Suprapubic skin (tissue), 4 donors: ENCODE measurements at regions not wholly inside any gene's neighbourhood (a gene's known extent, or its start where the extent isn't known, plus 50 kb on each side); places are given as distances from the start of the nearest gene placed in this dataset.

Experiments
- DNase-seq, 2 donors: peaks; one replicate each; pipeline ENCODE4 v3.0.0-alpha.2; 2019; ENCODE audit warnings: low spot score in 2 of 2
- H3K27ac ChIP-seq: fragments of 200-600 bp; sonication (generic); one replicate; pipeline ENCODE4 v1.5.1; 2019
- H3K27me3 ChIP-seq: fragments of 200-600 bp; sonication (generic); one replicate; pipeline ENCODE4 v1.5.1; 2019
- H3K36me3 ChIP-seq: fragments of 200-600 bp; sonication (generic); one replicate; pipeline ENCODE4 v1.5.1; 2019
- H3K4me1 ChIP-seq: fragments of 200-600 bp; sonication (generic); one replicate; pipeline ENCODE4 v1.5.1; 2019
- H3K4me3 ChIP-seq: fragments of 200-600 bp; sonication (generic); one replicate; pipeline ENCODE4 v1.5.1; 2019; ENCODE audit warnings: mild to moderate bottlenecking
- H3K9me3 ChIP-seq: fragments of 200-600 bp; sonication (generic); one replicate; pipeline ENCODE4 v1.5.1; 2019
- CTCF ChIP-seq, 2 donors: fragments of 200-600 bp in 1 of 2; fragments of 450-650 bp in 1 of 2; sonication (generic) in 1 of 2; IDR thresholded peaks; one replicate each; pipeline ENCODE4 v1.5.1; 2016 to 2019; ENCODE audit warnings: antibody characterized with exemption in 2 of 2, mild to moderate bottlenecking in 1 of 2, moderate library complexity in 1 of 2
- EP300 ChIP-seq: sonication (generic); formaldehyde crosslinking; IDR thresholded peaks from one replicate; pipeline ENCODE4 v1.6.1; 2017; ENCODE audit warnings: antibody characterized with exemption
- POLR2A ChIP-seq, 2 donors: fragments of 450-650 bp; IDR thresholded peaks; one replicate each; pipeline ENCODE4 v1.6.1; 2017; ENCODE audit warnings: antibody characterized with exemption in 2 of 2, mild to moderate bottlenecking in 2 of 2, moderate library complexity in 2 of 2
- POLR2AphosphoS5 ChIP-seq, 3 donors: sonication (generic); formaldehyde crosslinking; IDR thresholded peaks; one replicate each; pipeline ENCODE4 v1.6.1; 2017; ENCODE audit warnings: antibody characterized with exemption in 3 of 3
- WGBS: methylation state at CpG from one replicate; pipeline ENCODE4 v1.1.5; 2018; 5-methylcytosine and 5-hydroxymethylcytosine counted together

GRCh38 chr5:4216142-4216541, 620.5 kb downstream of the IRX1 start:
- no peak overlapping the region for H3K27ac ChIP-seq
- no peaks in the 10 kb centered on the region for H3K9me3 ChIP-seq
- 85% methylated on average over 3 of the region's 3 CpGs for WGBS
- TF ChIP-seq CTCF (IDR thresholded peaks at IDR 0.05), result no peak
- no peak for TF ChIP-seq POLR2A (IDR thresholded peaks at IDR 0.05)
- H3K36me3 ChIP-seq, result no peaks in the 10 kb centered on the region
- DNase-seq, result no peak
- H3K27me3 ChIP-seq, result no peaks in the 10 kb centered on the region
- H3K4me3 ChIP-seq, result no peak overlapping the region
- no peaks in the 10 kb centered on the region for H3K4me1 ChIP-seq

- Histone ChIP-seq H3K27me3 (no peaks in the 10 kb centered on the region), H3K4me3 (no peak overlapping the region), H3K9me3 (no peaks in the 10 kb centered on the region), H3K4me1 (no peaks in the 10 kb centered on the region), H3K36me3 (no peaks in the 10 kb centered on the region), H3K27ac (no peak overlapping the region)
- 95% methylated on average over 7 of the region's 7 CpGs for WGBS
- TF ChIP-seq CTCF (IDR thresholded peaks at IDR 0.05), result no peak
- no peak for TF ChIP-seq POLR2A (IDR thresholded peaks at IDR 0.05)
- no peak for TF ChIP-seq POLR2AphosphoS5 (IDR thresholded peaks at IDR 0.05)
- TF ChIP-seq EP300, result no peak
- no peak for DNase-seq
Measured at GRCh38 chr5:4220016-4220415, 624.4 kb downstream of the IRX1 start.

DNA sequence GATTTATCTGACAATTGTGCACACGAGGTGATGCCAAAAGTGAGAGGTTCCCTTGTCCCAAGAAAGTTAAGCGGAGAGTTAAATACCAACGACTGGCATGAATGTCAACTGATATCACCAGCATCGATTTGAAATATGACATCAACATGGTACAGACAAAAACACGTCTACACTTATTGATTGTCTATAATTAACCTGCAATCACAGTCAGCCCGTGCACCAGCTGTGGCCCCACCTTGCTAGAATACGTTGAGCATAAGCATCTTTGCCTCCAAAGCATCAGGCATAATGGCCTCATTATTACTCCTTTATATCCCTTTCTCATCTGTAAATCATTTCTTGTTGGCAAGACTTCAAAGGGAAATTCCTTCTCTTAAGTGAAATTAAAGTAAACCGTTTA, 625.4 kb downstream of the IRX1 start:
- Histone ChIP-seq H3K4me1 (no peaks in the 10 kb centered on the region), H3K36me3 (no peaks in the 10 kb centered on the region), H3K27me3 (no peaks in the 10 kb centered on the region), H3K27ac (no peak overlapping the region), H3K9me3 (no peaks in the 10 kb centered on the region), H3K4me3 (no peak overlapping the region)
- WGBS, result 42% methylated on average over 8 of the region's 8 CpGs
- no peak for DNase-seq
- no peak for TF ChIP-seq EP300

DNA sequence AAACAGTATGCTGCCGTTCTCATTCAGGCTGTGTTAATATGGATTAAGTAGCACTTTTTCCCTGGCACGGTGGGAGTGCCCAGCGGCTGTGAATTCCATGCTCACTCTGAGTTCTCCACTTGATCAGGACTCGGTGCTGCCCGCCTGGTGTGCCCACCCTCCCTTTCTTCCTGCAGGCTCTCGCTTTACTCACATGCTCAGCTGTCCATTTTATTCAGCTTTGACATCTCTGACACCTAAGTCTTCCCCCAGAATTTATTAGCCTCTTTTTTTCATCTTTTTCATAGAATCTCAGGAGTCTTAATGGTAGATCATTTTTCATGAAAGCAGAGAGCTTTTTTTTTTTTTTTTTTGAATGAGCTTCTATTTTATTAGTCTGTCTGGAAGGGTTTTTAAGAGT, 626.5 kb downstream of the IRX1 start:
- H3K27ac ChIP-seq, result no peak overlapping the region
- no peaks in the 10 kb centered on the region for H3K27me3 ChIP-seq
- WGBS, result 72% methylated on average over 6 of the region's 6 CpGs

GRCh38 chr5:4222821-4223220, 627.2 kb downstream of the IRX1 start:
- Histone ChIP-seq H3K9me3 (no peaks in the 10 kb centered on the region), H3K27ac (no peak overlapping the region), H3K4me1 (no peaks in the 10 kb centered on the region), H3K36me3 (no peaks in the 10 kb centered on the region), H3K27me3 (no peaks in the 10 kb centered on the region), H3K4me3 (no peak overlapping the region)
- 86% methylated on average over 15 of the region's 15 CpGs for WGBS
- no peak for DNase-seq
- TF ChIP-seq POLR2A (IDR thresholded peaks at IDR 0.05) (no peak), CTCF (IDR thresholded peaks at IDR 0.05) (no peak), EP300 (no peak), POLR2AphosphoS5 (IDR thresholded peaks at IDR 0.05) (no peak)

More for the DNA sequence above, 626.5 kb downstream of the IRX1 start:
- no peak for TF ChIP-seq EP300
- TF ChIP-seq CTCF (IDR thresholded peaks at IDR 0.05), result no peak
- TF ChIP-seq POLR2A (IDR thresholded peaks at IDR 0.05), result no peak
- no peak for TF ChIP-seq POLR2AphosphoS5 (IDR thresholded peaks at IDR 0.05)
- DNase-seq, result no peak
- H3K9me3 ChIP-seq, result no peaks in the 10 kb centered on the region
- H3K4me1 ChIP-seq, result no peaks in the 10 kb centered on the region
- no peaks in the 10 kb centered on the region for H3K36me3 ChIP-seq
- H3K4me3 ChIP-seq, result no peak overlapping the region

GRCh38 chr5:4225741-4226140, 630.1 kb downstream of the IRX1 start:
- TF ChIP-seq POLR2AphosphoS5 (IDR thresholded peaks at IDR 0.05) (no peak), EP300 (no peak), CTCF (IDR thresholded peaks at IDR 0.05) (no peak), POLR2A (IDR thresholded peaks at IDR 0.05) (no peak)
- no peak for DNase-seq

More at GRCh38 chr5:4225741-4226140, 630.1 kb downstream of the IRX1 start:
- H3K27ac ChIP-seq, result no peak overlapping the region
- H3K4me1 ChIP-seq, result no peaks in the 10 kb centered on the region
- no peaks in the 10 kb centered on the region for H3K27me3 ChIP-seq
- no peaks in the 10 kb centered on the region for H3K36me3 ChIP-seq
- H3K9me3 ChIP-seq, result no peaks in the 10 kb centered on the region
- 86% methylated on average over 5 of the region's 5 CpGs for WGBS
- no peak overlapping the region for H3K4me3 ChIP-seq
